HG02943 (cell line): ENCODE measurements at regions not wholly inside any gene's neighbourhood (a gene's known extent, or its start where the extent isn't known, plus 50 kb on each side); places are given as distances from the start of the nearest gene placed in this dataset.

ENCODE experiments used
- ATAC-seq: cut with Tn5 transposase; IDR thresholded peaks from one replicate; pipeline ENCODE4 v1.9.1; 2021; ENCODE audit warnings: mild to moderate bottlenecking, low read depth, moderate library complexity; ENCODE audit not compliant: unreplicated experiment

GRCh38 chr4:108303488-108304177 lies 134.9 kb upstream of the LEF1 start:
- no peak for ATAC-seq

- no peak for ATAC-seq
Observed at GRCh38 chr4:108301545-108302251, 133.0 kb upstream of the LEF1 start.

GRCh38 chr4:108297605-108298004 lies 128.9 kb upstream of the LEF1 start:
- ATAC-seq, result no peak

- ATAC-seq, result no peak
Observed at GRCh38 chr4:108292229-108292628, 123.5 kb upstream of the LEF1 start.

GRCh38 chr4:108291137-108291536 lies 122.4 kb upstream of the LEF1 start:
- ATAC-seq, result no peak

GRCh38 chr4:108287834-108288413 lies 119.2 kb upstream of the LEF1 start:
- ATAC-seq, result no peak

- ATAC-seq, result no peak
Observed at GRCh38 chr4:108280072-108280471, 111.3 kb upstream of the LEF1 start.

GRCh38 chr4:108276690-108277089 lies 108.0 kb upstream of the LEF1 start:
- no peak for ATAC-seq

GRCh38 chr4:108272986-108273385 lies 104.3 kb upstream of the LEF1 start:
- no peak for ATAC-seq

GRCh38 chr4:108272561-108272960 lies 103.8 kb upstream of the LEF1 start:
- no peak for ATAC-seq

- no peak for ATAC-seq
Observed at GRCh38 chr4:108272046-108272445, 103.3 kb upstream of the LEF1 start.

GRCh38 chr4:108270466-108271450 lies 102.0 kb upstream of the LEF1 start:
- no peak for ATAC-seq

GRCh38 chr4:108264693-108265092 lies 96.0 kb upstream of the LEF1 start:
- ATAC-seq, result no peak

- ATAC-seq, result no peak
Observed at GRCh38 chr4:108263057-108263456, 94.3 kb upstream of the LEF1 start.

GRCh38 chr4:108261026-108261425 lies 92.3 kb upstream of the LEF1 start:
- no peak for ATAC-seq

- no peak for ATAC-seq
Observed at GRCh38 chr4:108256538-108256937, 87.8 kb upstream of the LEF1 start.

- no peak for ATAC-seq
Observed at GRCh38 chr4:108255203-108255747, 86.5 kb upstream of the LEF1 start.

GRCh38 chr4:108249397-108249796 lies 80.7 kb upstream of the LEF1 start:
- no peak for ATAC-seq

GRCh38 chr4:108247387-108248049 lies 78.8 kb upstream of the LEF1 start:
- no peak for ATAC-seq

- ATAC-seq, result no peak
Observed at GRCh38 chr4:108244606-108245005, 75.9 kb upstream of the LEF1 start.
